Hepatocyte (in vitro differentiated cells): ENCODE measurements at regions not wholly inside any gene's neighbourhood (a gene's known extent, or its start where the extent isn't known, plus 50 kb on each side); places are given as distances from the start of the nearest gene placed in this dataset.

ENCODE experiments used
- DNase-seq: peaks from one replicate; pipeline ENCODE4 v3.0.0-alpha.2; 2016; ENCODE audit warnings: low spot score
- H2AFZ ChIP-seq: fragments of 200-600 bp; sonication (generic); 2 replicates; pipeline ENCODE4 v1.6.0; 2016; ENCODE audit warnings: antibody characterized with exemption, mild to moderate bottlenecking
- H3K27ac ChIP-seq: fragments of 200-600 bp; sonication (generic); 2 replicates; pipeline ENCODE4 v1.5.1; 2016; ENCODE audit warnings: mild to moderate bottlenecking
- H3K27me3 ChIP-seq: fragments of 200-600 bp; sonication (generic); 2 replicates; pipeline ENCODE4 v1.6.1; 2016
- H3K36me3 ChIP-seq: fragments of 200-600 bp; sonication (generic); replicated peaks from 2 replicates; pipeline ENCODE4 v1.5.1; 2016; ENCODE audit warnings: low read depth; ENCODE audit not compliant: insufficient read depth
- H3K4me1 ChIP-seq: fragments of 200-600 bp; sonication (generic); 2 replicates; pipeline ENCODE4 v1.5.1; 2016; ENCODE audit warnings: mild to moderate bottlenecking, moderate library complexity; ENCODE audit not compliant: insufficient read depth
- H3K4me2 ChIP-seq: fragments of 200-600 bp; sonication (generic); 2 replicates; pipeline ENCODE4 v1.6.0; 2016
- H3K4me3 ChIP-seq: fragments of 200-600 bp; sonication (generic); 2 replicates; pipeline ENCODE4 v1.5.1; 2016; ENCODE audit warnings: mild to moderate bottlenecking
- H3K79me2 ChIP-seq: fragments of 200-600 bp; sonication (generic); 2 replicates; pipeline ENCODE4 v1.6.0; 2017; ENCODE audit warnings: mild to moderate bottlenecking
- H3K9me2 ChIP-seq: fragments of 200-600 bp; sonication (generic); replicated peaks from 2 replicates; pipeline ENCODE4 v1.6.0; 2017; ENCODE audit warnings: mild to moderate bottlenecking; ENCODE audit not compliant: insufficient read depth
- H3K9me3 ChIP-seq: fragments of 200-600 bp; sonication (generic); 2 replicates; pipeline ENCODE4 v1.5.1; 2016; ENCODE audit warnings: low read depth, mild to moderate bottlenecking
- H4K20me1 ChIP-seq: fragments of 200-600 bp; sonication (generic); 2 replicates; pipeline ENCODE4 v1.6.0; 2016; ENCODE audit warnings: mild to moderate bottlenecking; ENCODE audit not compliant: insufficient read depth, poor library complexity, severe bottlenecking
- EZH2 ChIP-seq: fragments of 200-600 bp; sonication (generic); IDR thresholded peaks from 2 replicates; pipeline ENCODE4 v1.6.1; 2016; ENCODE audit warnings: antibody characterized with exemption, mild to moderate bottlenecking, borderline replicate concordance
- EZH2phosphoT487 ChIP-seq: fragments of 200-600 bp; sonication (generic); IDR thresholded peaks from one replicate; pipeline ENCODE4 v1.6.1; 2018; ENCODE audit warnings: antibody characterized with exemption, mild to moderate bottlenecking, low read depth, moderate library complexity; ENCODE audit not compliant: unreplicated experiment, severe bottlenecking
- WGBS: methylation state at CpG from one replicate; pipeline ENCODE4 v1.1.6; 2016; ENCODE audit warnings: low lambda C conversion rate; ENCODE audit errors: missing lambda C conversion rate; 5-methylcytosine and 5-hydroxymethylcytosine counted together
- TF ChIP-seq, protein P1 (sequence below): fragments of 200-600 bp; sonication (generic); IDR thresholded peaks from 2 replicates; pipeline ENCODE4 v1.5.1; 2016; ENCODE audit warnings: antibody characterized with exemption, mild to moderate bottlenecking; ENCODE audit not compliant: poor library complexity

- H4K20me1 ChIP-seq = no peaks in the 10 kb centered on the region
- H3K9me2 ChIP-seq = no peaks in the 10 kb centered on the region
- H2AFZ ChIP-seq = no peak overlapping the region
- H3K4me1 ChIP-seq = peaks cover 5% of the 10 kb centered on the region
- H3K79me2 ChIP-seq = no peaks in the 10 kb centered on the region
- H3K9me3 ChIP-seq = no peaks in the 10 kb centered on the region
- TF ChIP-seq EZH2phosphoT487 = no peak
- TF ChIP-seq, protein P1, sequence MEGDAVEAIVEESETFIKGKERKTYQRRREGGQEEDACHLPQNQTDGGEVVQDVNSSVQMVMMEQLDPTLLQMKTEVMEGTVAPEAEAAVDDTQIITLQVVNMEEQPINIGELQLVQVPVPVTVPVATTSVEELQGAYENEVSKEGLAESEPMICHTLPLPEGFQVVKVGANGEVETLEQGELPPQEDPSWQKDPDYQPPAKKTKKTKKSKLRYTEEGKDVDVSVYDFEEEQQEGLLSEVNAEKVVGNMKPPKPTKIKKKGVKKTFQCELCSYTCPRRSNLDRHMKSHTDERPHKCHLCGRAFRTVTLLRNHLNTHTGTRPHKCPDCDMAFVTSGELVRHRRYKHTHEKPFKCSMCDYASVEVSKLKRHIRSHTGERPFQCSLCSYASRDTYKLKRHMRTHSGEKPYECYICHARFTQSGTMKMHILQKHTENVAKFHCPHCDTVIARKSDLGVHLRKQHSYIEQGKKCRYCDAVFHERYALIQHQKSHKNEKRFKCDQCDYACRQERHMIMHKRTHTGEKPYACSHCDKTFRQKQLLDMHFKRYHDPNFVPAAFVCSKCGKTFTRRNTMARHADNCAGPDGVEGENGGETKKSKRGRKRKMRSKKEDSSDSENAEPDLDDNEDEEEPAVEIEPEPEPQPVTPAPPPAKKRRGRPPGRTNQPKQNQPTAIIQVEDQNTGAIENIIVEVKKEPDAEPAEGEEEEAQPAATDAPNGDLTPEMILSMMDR = peak; percentile 5
- TF ChIP-seq EZH2 = no peak
- no peak overlapping the region for H3K27ac ChIP-seq
- H3K36me3 ChIP-seq = no peaks in the 10 kb centered on the region
- H3K27me3 ChIP-seq = no peaks in the 10 kb centered on the region
- no peak overlapping the region for H3K4me2 ChIP-seq
- H3K4me3 ChIP-seq = no peak overlapping the region
- DNase-seq = peak; percentile 26
- WGBS = 50% methylated on average over 1 of the region's 1 CpG
Observed at GRCh38 chr21:15614766-15615165, 115.0 kb upstream of the USP25 start.

DNA sequence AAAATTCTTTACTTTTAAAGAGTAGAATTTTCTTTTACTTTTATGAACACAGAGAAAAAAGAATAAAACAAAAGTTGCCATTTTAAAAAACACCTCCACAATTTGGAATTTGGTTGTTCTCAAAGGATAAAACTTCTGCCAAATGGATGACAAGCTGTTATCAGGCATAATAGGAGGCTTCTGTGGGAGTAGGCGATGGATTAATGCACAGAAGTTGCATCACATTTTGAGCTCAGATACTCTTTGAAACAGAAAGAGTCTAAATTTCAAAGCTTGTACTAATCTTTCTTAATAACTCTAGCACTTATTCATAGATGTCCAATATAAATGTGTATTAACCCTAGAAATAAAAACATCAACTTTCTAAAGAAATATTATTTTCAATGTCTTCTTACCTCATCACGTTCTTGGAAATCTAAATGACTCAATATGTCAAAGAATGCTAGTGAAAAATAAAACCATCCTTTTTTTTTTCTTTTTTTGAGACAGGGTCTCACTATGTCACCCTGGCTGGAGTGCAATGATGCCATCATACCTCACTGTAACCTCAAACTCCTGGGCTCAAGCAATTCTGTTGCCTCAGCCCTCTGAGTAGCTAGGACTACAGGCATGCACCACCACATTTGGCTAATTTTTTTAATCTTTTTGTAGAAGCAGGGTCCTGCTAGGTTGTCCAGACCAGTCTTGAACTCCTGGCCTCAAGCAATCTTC, 112.8 kb upstream of the USP25 start:
- no peaks in the 10 kb centered on the region for H3K9me3 ChIP-seq
- no peaks in the 10 kb centered on the region for H3K79me2 ChIP-seq
- no peak overlapping the region for H3K27ac ChIP-seq
- no peak overlapping the region for H3K4me2 ChIP-seq
- WGBS = 84% methylated on average over 2 of the region's 2 CpGs
- H2AFZ ChIP-seq = no peak overlapping the region
- H3K36me3 ChIP-seq = no peaks in the 10 kb centered on the region
- H3K9me2 ChIP-seq = no peaks in the 10 kb centered on the region
- no peak overlapping the region for H3K4me3 ChIP-seq
- TF ChIP-seq EZH2phosphoT487 = no peak
- no peak for TF ChIP-seq EZH2
- TF ChIP-seq, protein P1 = no peak
- H4K20me1 ChIP-seq = no peaks in the 10 kb centered on the region
- no peak for DNase-seq
- peaks cover 5% of the 10 kb centered on the region for H3K4me1 ChIP-seq
- no peaks in the 10 kb centered on the region for H3K27me3 ChIP-seq

DNA sequence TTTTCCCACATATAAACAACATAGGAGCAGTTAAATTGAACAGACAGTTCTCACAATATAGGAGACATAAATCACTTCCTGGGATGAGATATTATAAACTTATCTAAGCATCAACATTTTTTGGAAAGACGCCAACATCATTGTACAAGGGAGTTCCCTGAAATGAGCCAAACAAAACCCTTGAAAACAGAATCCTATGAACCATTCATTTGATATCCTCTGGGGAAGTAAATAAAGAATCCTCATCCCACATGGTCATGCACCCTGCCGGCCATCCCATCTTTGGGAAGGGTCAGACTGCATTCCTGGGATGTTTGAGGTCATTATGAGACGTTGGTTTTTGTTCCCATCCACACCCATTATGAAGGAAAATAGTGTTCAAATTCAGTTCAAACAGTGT, 111.8 kb upstream of the USP25 start:
- H3K27ac ChIP-seq = no peak overlapping the region
- no peaks in the 10 kb centered on the region for H4K20me1 ChIP-seq
- no peak for TF ChIP-seq EZH2phosphoT487
- TF ChIP-seq, protein P1 = no peak
- TF ChIP-seq EZH2 = no peak
- H3K9me3 ChIP-seq = no peaks in the 10 kb centered on the region
- H3K9me2 ChIP-seq = no peaks in the 10 kb centered on the region
- no peaks in the 10 kb centered on the region for H3K36me3 ChIP-seq
- H3K79me2 ChIP-seq = no peaks in the 10 kb centered on the region
- H2AFZ ChIP-seq = no peak overlapping the region
- no peak overlapping the region for H3K4me2 ChIP-seq
- no peak for DNase-seq
- WGBS = 47% methylated on average over 3 of the region's 3 CpGs
- peaks cover 5% of the 10 kb centered on the region for H3K4me1 ChIP-seq
- H3K4me3 ChIP-seq = no peak overlapping the region
- H3K27me3 ChIP-seq = no peaks in the 10 kb centered on the region
